Activated T-helper 1 cell treated with anti-CD3 and anti-CD28 coated beads, Interleukin-12 subunit alpha, Interleukin-12 subunit beta, Interleukin-2, Interleukin-4 antibody, amounts not matched to agents 30 ng/mL and 10 ng/mL and 1 ng/mL, durations not matched to agents 14 hours and 24 hours and 36 hours (primary cell): ENCODE measurements at regions not wholly inside any gene's neighbourhood (a gene's known extent, or its start where the extent isn't known, plus 50 kb on each side); places are given as distances from the start of the nearest gene placed in this dataset.
"Not testable (repeated sequence)": the region's sequence is repeated elsewhere in the genome, so short reads cannot be mapped to it uniquely, and the experiment has no call there.

Source experiments
- DNase-seq: peaks from one replicate; pipeline ENCODE4 v3.0.0; 2021; ENCODE audit warnings: low spot score
- H3K27ac Mint-ChIP-seq: one replicate; pipeline ENCODE4 v1.8.0; 2021; ENCODE audit warnings: mild to moderate bottlenecking, mixed read lengths
- H3K27me3 Mint-ChIP-seq: one replicate; pipeline ENCODE4 v1.8.0; 2022; ENCODE audit warnings: mild to moderate bottlenecking, moderate library complexity, mixed read lengths; ENCODE audit not compliant: insufficient read depth
- H3K36me3 Mint-ChIP-seq: one replicate; pipeline ENCODE4 v1.8.0; 2021; ENCODE audit warnings: low read depth, mixed read lengths
- H3K4me1 Mint-ChIP-seq: one replicate; pipeline ENCODE4 v1.8.0; 2021; ENCODE audit warnings: low read depth, mixed read lengths
- H3K4me3 Mint-ChIP-seq: one replicate; pipeline ENCODE4 v1.8.0; 2021; ENCODE audit warnings: mild to moderate bottlenecking, moderate library complexity, mixed read lengths
- H3K9me3 Mint-ChIP-seq: one replicate; pipeline ENCODE4 v1.8.0; 2021; ENCODE audit warnings: mixed read lengths
- intact Hi-C: fragments of 100-400 bp; cut with micrococcal nuclease; formaldehyde crosslinking; loops from one replicate; pipeline ENCODE4 v1.15.1; 2024

- Mint-ChIP-seq H3K4me3 (no peak overlapping the region), H3K36me3 (no peaks in the 10 kb centered on the region), H3K27ac (no peak overlapping the region), H3K27me3 (peaks cover 4% of the 10 kb centered on the region), H3K4me1 (no peaks in the 10 kb centered on the region), H3K9me3 (peaks cover 7% of the 10 kb centered on the region)
- DNase-seq: no peak
- intact Hi-C loops: no loop called here
Observed at GRCh38 chr2:160621748-160622147, 128.1 kb upstream of the RBMS1 start.

DNA sequence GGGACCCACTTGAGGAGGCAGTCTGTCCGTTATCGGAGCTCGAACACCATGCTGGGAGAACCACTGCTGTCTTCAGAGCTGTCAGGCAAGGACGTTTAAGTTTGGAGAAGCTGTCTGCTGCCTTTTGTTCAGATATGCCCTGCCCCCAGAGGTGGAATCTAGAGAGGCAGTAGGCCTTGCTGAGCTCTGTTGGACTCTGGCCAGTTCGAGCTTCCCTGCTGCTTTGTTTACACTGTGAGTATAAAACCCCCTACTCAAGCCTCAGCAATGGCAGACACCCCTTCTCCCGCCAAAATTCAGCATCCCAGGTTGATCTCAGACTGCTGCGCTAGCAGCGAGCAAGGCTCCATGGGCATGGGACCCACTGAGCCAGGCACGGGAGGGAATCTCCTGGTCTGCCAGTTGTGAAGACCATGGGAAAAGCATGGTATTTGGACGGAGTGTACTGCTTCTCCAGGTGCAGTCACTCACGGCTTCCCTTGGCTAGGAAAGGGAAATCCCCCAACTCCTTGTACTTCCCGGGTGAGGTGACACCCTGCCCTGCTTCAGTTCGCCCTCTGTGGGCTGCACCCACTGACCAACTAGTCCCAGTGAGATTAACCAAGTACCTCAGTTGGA, 134.5 kb upstream of the RBMS1 start:
- DNase-seq, intact Hi-C loops, H3K27ac Mint-ChIP-seq, H3K27me3 Mint-ChIP-seq, H3K9me3 Mint-ChIP-seq, H3K4me1 Mint-ChIP-seq, H3K4me3 Mint-ChIP-seq, H3K36me3 Mint-ChIP-seq: not testable (repeated sequence)

- H3K4me3 Mint-ChIP-seq: no peak overlapping the region
Observed at GRCh38 chr2:160628811-160629210, 135.2 kb upstream of the RBMS1 start.

GRCh38 chr2:160630801-160631590, 137.4 kb upstream of the RBMS1 start:
- H3K4me3 Mint-ChIP-seq: no peak overlapping the region
- no peaks in the 10 kb centered on the region for H3K9me3 Mint-ChIP-seq
- peaks cover 2% of the 10 kb centered on the region for H3K27me3 Mint-ChIP-seq
- H3K27ac Mint-ChIP-seq: no peak overlapping the region
- H3K4me1 Mint-ChIP-seq: no peaks in the 10 kb centered on the region
- no peak for DNase-seq
- intact Hi-C loops: no loop called here
- H3K36me3 Mint-ChIP-seq: no peaks in the 10 kb centered on the region

More at GRCh38 chr2:160628811-160629210, 135.2 kb upstream of the RBMS1 start:
- DNase-seq: no peak
- intact Hi-C loops: no loop called here
- peaks cover 6% of the 10 kb centered on the region for H3K9me3 Mint-ChIP-seq
- H3K27ac Mint-ChIP-seq: no peak overlapping the region
- no peaks in the 10 kb centered on the region for H3K36me3 Mint-ChIP-seq
- H3K4me1 Mint-ChIP-seq: no peaks in the 10 kb centered on the region
- H3K27me3 Mint-ChIP-seq: peaks cover 2% of the 10 kb centered on the region

- DNase-seq: no peak
- intact Hi-C loops: no loop called here
- Mint-ChIP-seq H3K4me1 (no peaks in the 10 kb centered on the region), H3K27me3 (peaks cover 2% of the 10 kb centered on the region), H3K4me3 (no peak overlapping the region), H3K27ac (no peak overlapping the region), H3K9me3 (peaks cover 6% of the 10 kb centered on the region), H3K36me3 (no peaks in the 10 kb centered on the region)
Observed at GRCh38 chr2:160632084-160632975, 138.7 kb upstream of the RBMS1 start.

- Mint-ChIP-seq H3K36me3 (no peaks in the 10 kb centered on the region), H3K4me3 (no peak overlapping the region), H3K9me3 (peaks cover 16% of the 10 kb centered on the region), H3K27me3 (peaks cover 4% of the 10 kb centered on the region), H3K27ac (no peak overlapping the region), H3K4me1 (no peaks in the 10 kb centered on the region)
- no peak for DNase-seq
- intact Hi-C loops: no loop called here
Observed at GRCh38 chr2:160634436-160634835, 140.8 kb upstream of the RBMS1 start.

GRCh38 chr2:160635488-160635887, 141.9 kb upstream of the RBMS1 start:
- Mint-ChIP-seq H3K4me1 (no peaks in the 10 kb centered on the region), H3K4me3 (no peak overlapping the region), H3K27ac (no peak overlapping the region), H3K9me3 (peaks cover 25% of the 10 kb centered on the region), H3K27me3 (peaks cover 4% of the 10 kb centered on the region), H3K36me3 (no peaks in the 10 kb centered on the region)
- intact Hi-C loops: no loop called here
- no peak for DNase-seq

- peaks cover 29% of the 10 kb centered on the region for H3K9me3 Mint-ChIP-seq
- DNase-seq: no peak
- intact Hi-C loops: no loop called here
Observed at GRCh38 chr2:160639472-160639871, 145.9 kb upstream of the RBMS1 start.

GRCh38 chr2:160646684-160647444, 153.3 kb upstream of the RBMS1 start:
- H3K27me3 Mint-ChIP-seq: peaks cover 3% of the 10 kb centered on the region
- peaks cover 6% of the 10 kb centered on the region for H3K4me1 Mint-ChIP-seq

More at GRCh38 chr2:160639472-160639871, 145.9 kb upstream of the RBMS1 start:
- Mint-ChIP-seq H3K4me1 (no peaks in the 10 kb centered on the region), H3K27me3 (peaks cover 2% of the 10 kb centered on the region), H3K27ac (no peak overlapping the region), H3K36me3 (no peaks in the 10 kb centered on the region), H3K4me3 (no peak overlapping the region)

GRCh38 chr2:160647967-160648685, 154.5 kb upstream of the RBMS1 start:
- intact Hi-C loops: no loop called here
- H3K4me3 Mint-ChIP-seq: no peak overlapping the region
- peaks cover 3% of the 10 kb centered on the region for H3K27me3 Mint-ChIP-seq
- DNase-seq: no peak
- no peak overlapping the region for H3K27ac Mint-ChIP-seq
- peaks cover 19% of the 10 kb centered on the region for H3K4me1 Mint-ChIP-seq
- no peaks in the 10 kb centered on the region for H3K36me3 Mint-ChIP-seq
- no peaks in the 10 kb centered on the region for H3K9me3 Mint-ChIP-seq

More at GRCh38 chr2:160646684-160647444, 153.3 kb upstream of the RBMS1 start:
- Mint-ChIP-seq H3K27ac (no peak overlapping the region), H3K4me3 (no peak overlapping the region), H3K36me3 (no peaks in the 10 kb centered on the region), H3K9me3 (no peaks in the 10 kb centered on the region)
- intact Hi-C loops: no loop called here
- DNase-seq: no peak

- Mint-ChIP-seq H3K36me3 (no peaks in the 10 kb centered on the region), H3K4me3 (no peak overlapping the region), H3K27ac (no peak overlapping the region), H3K4me1 (peaks cover 20% of the 10 kb centered on the region), H3K27me3 (peaks cover 3% of the 10 kb centered on the region), H3K9me3 (no peaks in the 10 kb centered on the region)
- DNase-seq: no peak
- intact Hi-C loops: loop anchor here (5.0 kb wide), 3 partner anchors 162 to 427 kb away; no protein-coding TSS in a partner anchor
Observed at GRCh38 chr2:160649698-160650097, 156.1 kb upstream of the RBMS1 start.
